Hematopoietic multipotent progenitor cell treated with erythropoietin and hydrocortisone succinate and interleukin-3 and kit ligand, for 4 days (in vitro differentiated cells): ENCODE measurements at regions not wholly inside any gene's neighbourhood (a gene's known extent, or its start where the extent isn't known, plus 50 kb on each side); places are given as distances from the start of the nearest gene placed in this dataset.

Experiments
- DNase-seq: peaks from one replicate; pipeline ENCODE4 v3.0.0-alpha.2; 2015

DNA sequence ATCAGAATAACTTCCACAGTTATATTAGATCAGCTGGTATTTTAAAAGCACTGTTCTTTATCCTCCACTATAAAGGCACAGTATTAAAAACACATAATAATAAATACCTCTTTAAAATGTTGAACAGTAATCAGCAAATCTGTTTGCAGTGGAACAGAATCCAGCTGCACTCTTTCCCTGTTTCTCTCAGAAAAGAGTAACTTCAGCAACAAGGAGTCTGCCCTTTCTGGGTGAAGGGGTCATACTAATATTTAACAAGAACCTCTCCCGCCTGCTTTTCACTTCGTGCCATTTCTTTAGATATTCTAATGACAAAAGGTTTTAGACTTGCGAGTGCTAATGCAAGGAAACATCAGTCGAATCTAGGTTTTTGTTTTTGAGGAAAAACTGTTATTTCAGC lies 194.2 kb upstream of the FMN2 start:
- no peak for DNase-seq

DNA sequence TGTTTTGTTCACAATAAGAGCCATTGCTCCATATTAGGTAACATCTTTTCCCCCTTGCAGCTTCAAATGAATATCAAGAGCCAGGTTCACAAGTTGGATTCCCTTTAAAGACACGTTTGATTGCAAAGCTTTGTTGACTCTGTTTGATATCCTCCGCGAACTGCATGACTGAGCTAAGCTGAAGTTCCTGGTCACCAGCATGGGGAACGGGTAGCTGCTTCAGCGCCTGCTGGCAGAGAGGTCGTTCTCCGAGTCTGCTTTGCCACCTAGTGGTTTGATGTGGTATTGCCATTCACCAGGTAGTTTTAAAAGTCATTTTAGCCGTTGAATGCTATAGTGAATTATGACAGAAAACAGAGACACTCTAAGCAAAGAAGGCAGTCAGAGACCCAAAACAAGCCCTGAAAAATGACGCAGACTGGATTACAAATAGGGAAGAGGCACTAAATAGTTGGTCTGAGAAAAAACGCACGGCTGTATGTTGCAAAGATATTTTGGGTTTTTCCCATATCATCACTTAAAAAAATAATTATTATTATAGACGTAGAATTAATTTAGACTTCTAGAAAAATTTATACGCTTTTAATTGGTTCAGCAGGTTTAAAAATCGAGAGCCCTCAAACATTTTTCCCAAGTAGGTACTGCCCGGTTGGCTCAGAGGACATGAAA lies 193.5 kb upstream of the FMN2 start:
- peak; percentile 94 for DNase-seq

DNA sequence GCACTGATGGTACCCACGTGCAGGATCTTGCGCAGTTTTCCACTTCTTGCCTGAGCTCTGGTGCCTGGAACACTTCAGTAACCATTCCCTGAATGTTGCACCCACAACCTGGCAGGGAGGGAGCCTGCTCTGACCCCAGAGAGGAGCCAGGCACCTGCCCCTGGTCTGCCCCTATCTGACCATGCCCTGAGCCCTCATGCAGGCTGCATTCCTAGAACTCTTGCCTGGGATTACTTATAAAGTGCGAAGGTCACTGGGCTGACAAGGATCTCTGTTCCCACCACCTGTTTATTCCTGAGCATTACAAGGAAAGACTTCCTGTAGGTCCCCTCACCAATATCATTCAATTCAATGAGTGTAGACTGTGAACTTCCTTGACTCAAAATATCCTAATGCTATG lies 191.9 kb upstream of the FMN2 start:
- DNase-seq = no peak

DNA sequence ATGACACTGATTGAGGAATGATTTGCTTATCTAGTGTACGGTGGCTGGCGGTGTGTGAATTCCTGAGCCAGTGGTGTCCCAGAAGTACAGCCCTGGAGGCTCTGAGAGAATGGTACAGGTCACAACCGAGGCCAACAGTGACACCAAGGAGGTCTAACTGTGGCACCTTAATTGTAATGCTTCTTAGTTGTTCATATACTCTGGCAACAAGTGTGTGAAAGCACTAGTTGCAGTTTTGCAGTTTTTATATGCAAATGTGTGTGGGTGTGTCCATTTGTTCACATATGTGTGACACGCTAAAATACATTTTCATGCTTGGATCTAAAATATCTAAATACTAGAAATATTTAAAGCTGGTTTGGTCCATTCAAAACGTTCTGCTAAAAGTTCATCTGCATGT lies 185.3 kb upstream of the FMN2 start:
- DNase-seq = no peak

DNA sequence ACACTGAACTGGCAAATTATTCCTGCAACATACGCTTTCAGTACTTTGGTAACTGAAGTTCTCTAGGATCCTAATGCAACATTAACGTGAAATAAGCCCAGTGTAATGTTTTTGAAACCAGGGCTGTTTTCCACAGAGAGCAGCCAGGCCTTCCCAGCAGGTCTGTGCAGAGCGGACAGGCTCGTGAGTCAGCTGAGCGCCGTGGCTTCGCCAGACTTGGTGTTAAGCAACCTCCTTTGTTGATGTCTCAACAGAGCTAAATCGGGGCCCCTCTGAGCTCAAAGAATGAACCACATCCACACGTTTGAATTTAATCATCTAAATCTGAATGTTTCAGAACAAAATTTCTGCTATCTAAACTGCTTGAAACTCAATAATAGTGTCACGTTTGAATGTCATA lies 181.8 kb upstream of the FMN2 start:
- DNase-seq = peak; percentile 76

DNA sequence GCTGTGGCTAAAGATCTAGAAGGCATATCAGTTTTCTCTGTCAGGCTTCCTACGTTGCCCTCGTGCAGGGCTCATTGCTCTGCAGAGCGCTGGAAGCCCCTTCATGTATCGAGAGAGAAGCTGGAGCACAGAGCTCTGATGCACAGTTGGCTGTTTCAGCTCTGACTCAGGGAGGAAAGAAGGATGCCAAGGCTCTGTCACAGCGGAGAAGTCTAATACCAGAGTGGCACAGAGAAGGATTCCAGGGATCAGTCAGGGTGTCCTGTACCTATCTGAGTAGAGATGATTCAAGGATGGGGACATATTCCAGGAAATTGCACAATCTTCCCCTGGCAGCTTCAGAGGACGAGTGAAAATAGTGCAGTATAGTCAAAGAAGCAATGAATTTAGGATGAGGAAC lies 179.2 kb upstream of the FMN2 start:
- DNase-seq = no peak

DNA sequence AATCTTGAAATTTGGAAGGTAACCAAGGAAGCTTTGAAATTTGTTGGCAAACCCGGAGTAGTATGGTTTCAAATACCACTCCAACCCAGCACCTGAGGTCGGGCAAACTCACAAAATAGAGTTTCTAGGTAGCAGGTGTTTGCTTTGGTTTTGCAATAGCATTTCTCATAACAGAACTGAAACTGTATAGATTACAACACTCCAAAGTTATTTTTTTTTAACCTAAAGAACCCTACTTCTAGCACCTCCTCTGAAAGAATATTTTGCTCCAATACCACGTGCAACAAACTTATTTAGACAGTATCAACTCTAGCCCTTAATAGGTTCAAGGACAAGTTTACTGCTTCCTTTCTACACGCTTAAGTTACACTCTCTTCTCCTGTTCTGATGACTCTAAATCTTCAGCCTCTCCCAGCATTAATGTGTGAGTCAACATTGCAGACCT lies 178.5 kb upstream of the FMN2 start:
- no peak for DNase-seq

DNA sequence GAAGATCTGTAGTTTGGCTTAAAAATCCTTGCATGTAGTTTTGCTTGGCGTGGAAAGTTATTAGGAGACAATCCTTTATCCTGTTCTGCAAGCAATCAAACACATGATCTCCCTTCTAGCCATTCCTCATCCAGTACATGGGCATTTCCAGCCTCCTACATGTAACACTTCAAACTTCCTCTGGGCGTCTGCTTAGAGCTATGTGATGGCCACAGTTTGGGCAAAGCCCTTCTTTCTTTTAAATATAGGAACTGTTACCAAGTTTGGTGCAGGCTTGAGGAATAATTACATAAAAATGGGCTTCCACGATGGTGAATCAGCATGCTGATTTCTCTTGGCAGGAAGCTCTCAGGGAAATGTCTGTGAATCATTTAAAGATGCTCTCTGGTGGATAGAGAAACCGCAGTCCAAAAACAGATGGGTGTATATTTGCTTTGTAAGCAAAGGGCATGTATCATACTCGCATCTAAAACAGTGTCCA lies 176.9 kb upstream of the FMN2 start:
- DNase-seq = no peak

DNA sequence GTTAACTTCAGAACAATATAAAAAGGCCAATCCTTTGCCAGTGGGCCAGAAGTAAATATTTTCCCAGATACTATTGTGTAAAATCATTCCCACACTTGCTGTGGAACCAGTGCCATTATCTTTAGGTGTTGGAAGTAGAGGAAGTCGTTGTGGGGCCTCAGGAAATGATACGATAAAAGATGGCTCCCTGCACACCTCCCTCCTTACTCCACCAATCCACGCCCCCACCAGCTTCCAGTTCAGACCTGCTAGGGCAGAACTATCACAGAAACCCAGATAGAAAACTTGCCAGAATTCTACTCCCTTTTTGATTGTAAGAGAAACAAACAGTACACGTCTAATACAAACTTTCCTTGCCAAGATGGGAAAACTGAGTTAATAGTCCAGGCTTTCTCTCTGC lies 173.0 kb upstream of the FMN2 start:
- DNase-seq = no peak

DNA sequence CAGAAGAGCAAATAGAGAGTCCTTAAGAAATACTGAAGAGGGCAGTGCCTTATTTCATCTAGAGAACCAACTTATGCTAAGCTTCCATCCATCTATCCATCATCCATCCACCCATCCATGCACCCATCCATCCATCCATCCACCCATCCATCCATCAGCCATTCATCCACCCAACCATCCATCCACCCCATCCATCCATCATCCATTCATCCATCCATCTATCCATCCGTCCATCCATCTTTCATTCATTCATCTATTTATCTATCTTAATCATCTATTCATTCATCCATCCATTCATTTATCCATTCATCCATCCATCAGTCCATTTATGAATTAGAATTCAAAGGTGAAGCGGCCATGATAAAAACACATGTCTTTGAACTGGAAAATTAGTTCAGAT lies 171.5 kb upstream of the FMN2 start:
- DNase-seq = no peak

DNA sequence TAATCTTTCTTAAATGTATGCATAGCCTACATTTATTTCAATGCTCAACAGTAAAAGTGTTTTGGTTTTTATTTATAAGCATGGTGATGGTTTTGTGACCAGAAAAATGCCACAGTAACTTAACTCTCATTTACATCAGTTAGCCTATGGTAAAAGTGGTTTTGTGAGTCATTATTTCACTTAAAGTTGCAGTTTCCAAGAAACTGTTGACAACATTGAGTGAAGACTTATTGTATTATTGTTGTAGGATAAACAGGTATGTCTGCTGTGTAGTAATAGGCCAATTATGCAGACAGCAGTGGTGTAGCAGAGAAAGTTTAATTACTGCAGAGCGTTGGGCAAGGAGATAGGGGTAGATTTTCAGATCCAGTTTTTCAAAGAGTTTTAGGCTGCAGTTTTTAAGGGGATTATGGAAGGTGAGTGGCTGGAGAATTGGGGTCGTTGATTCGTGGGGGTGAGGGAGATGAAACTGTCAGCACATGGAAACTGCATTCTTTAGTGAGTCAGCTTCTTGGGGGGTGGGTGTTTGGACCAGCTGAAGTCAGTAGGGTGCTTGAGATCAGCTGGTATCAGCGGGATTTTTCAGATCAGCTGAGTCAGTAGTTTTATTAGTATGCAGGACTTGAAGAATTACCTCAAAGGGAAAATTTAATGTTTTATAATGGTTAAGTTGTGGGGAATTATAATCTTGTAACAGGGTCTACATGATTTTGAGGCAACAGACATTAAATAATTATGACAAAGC lies 168.7 kb upstream of the FMN2 start:
- no peak for DNase-seq

DNA sequence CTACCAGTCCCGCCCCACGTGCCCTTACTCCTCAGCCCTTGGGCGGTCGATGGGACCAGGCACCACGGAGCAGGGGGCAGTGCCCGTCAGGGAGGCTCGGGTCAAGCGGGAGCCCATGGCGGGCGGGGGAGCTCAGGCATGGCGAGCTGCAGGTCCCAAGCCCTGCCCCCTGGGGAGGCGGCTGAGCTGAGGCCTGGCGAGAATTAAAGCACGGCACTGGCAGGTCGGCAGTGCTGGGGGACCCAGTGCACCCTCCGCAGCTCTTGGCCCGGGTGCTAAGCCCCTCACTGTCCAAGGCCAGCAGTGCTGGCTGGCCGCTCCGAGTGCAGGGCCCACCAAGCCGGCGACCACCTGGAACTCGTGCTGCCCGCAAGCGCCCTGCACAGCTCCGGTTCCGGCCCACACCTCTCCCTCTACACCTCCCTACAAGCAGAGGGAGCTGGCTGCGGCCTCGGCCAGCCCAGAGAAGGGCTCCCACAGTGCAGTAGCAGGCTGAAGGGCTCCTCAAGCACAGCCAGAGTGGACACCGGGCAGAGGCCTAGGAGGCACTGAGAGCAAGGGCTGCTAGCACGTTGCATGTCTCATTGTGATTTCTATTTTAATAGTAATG lies 166.8 kb upstream of the FMN2 start:
- no peak for DNase-seq

DNA sequence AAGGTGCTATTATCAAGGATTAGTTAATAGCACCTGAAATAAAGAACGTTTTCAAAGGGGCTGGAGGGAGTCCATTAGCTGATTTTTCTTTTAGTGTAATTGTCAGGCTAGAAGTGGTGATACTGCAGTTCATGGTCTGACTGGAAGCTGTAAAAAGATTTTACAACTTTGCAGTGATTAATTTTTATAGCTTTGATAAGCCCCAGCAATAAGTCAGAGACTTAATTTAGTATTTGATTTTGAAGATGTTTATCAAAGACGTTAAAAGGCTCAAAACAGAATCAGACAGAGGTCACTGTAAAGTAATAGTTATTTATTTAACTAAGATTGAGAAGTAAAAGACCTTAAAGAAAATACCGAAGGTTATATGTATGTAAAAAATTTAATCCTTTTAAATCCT lies 165.5 kb upstream of the FMN2 start:
- DNase-seq = no peak

DNA sequence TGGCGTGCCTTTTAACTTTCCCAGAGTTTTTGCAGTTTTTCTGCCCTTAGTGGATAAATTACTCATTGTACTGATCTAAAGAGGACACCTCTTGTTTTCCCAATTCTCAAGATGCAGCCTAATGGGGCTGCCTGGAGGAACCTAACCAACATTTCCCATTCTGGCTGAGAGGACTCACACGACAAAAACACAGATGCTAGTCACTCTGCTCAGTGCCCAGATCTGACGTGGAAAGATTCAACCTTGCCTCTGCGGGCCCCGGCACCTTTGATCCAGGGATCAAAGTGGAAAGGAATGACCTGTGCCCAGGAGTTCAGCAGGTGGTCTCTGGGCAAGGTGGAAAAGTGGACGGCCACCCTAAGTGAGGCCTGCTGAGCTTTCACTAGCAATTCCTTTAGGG lies 162.4 kb upstream of the FMN2 start:
- DNase-seq = no peak

DNA sequence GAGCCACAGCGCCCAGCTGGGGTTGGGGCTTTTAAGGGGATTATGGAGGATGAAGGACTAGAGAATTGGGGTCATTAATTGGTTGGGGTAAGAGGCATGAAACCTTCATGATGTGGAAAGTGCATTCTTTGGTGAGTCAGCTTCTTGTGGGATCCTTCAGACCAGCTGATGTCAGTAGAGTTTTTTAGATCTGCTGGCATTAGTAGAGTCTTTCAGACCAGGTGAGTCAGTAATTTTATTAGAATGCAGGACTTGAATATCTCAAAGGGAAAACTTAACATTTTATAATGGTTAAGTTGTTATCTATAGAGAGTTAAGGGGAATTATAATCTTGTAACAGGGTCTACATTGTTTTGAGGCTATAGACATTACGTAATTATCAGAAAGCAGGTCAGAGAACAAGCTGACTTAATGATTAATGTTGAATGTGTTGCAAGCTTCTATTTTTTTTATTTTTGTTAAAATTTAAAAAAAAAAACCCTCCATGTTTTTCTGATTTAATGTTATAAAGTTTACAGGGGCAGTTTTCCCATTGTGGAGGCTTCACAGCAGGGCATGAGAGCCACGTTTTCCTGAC lies 160.9 kb upstream of the FMN2 start:
- DNase-seq = no peak

DNA sequence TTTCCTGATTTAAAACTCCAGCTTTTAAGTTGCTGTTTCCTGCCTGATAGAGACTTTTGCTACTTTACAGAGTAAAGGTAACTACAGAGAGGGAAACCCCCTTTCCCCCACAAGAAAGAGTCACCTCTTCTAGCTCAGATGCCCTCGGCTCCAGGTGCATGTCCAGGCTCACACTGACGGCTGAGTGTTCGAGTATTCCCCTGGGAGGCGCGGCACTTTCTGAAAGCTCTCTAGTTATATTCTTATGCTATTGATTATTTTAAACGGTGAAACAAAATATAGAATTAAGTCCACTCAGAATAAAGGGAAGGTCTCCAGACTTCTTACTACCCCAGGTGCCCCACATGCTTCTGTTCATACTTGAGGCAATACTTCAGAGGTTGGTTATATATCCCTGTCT lies 160.3 kb upstream of the FMN2 start:
- DNase-seq = no peak

DNA sequence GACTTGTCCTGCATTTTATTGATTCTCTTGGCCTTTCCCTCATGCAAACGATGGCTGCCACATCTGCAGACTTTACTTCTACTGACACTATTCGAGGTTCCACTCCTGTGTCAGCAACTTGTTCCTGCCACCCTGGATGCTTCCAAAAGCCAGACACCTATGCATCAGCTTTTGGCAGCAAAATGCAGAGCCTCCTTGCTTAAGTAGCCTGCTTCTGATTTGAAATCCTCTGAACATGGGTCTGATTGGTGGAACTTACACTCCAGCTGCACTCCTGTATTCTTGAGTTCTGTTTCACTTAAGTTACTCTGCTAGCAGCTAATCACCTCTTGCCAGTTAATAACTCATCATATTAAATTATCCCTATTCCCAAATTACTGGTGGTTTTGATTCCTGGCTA lies 152.1 kb upstream of the FMN2 start:
- no peak for DNase-seq

DNA sequence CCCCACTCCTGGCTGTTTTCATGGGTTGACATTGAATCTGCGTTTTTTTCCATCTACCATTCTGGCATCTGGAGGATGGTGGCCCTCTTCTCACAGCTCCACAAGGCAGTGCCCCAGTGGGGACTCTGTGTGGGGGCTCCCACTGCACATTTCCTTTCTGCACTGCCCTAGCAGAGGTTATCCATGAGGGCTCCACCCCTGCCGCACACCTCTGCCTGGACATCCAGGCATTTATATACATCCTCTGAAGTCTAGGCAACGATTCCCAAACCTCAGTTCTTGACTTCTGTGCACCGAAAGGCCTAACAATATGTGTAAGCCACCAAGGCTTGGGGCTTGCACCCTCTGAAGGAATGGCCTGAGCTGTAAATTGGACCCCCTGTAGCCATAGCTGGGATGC lies 147.9 kb upstream of the FMN2 start:
- DNase-seq = no peak

DNA sequence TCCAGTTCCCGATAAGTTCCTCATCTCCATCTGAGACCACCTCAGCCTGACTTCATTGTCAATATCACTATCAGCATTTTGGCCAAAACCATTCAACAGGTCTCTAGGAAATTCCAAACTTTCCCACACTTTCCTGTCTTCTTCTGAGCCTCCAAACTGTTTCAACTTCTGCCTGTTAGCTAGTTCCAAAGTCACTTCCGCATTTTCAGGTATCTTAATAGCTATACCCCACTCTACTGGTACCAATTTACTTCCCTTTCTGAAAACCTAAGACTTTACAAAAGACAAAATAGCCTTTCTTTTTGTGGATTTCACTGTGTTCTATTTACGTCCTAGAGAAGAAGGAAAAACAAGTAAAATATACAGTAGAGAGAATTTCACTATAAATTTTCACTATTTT lies 147.0 kb upstream of the FMN2 start:
- DNase-seq = peak; percentile 63

DNA sequence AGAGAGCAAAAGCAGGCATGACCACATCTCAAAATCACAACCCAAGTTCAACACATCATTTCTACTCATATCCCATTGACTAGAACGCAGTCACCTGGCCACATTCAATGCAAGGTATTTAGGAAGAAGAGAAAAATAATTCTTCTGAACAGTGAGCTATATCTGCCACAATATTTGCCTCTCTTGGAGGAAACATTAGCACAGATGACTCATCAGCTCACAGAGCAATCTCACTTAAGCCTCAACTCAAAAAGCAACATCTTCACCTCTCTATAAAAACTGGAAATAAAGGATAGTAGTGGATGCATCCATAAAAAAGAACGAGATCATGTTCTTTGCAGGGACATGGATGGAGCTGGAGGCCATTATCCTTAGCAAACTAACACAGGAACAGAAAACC lies 143.9 kb upstream of the FMN2 start:
- no peak for DNase-seq

DNA sequence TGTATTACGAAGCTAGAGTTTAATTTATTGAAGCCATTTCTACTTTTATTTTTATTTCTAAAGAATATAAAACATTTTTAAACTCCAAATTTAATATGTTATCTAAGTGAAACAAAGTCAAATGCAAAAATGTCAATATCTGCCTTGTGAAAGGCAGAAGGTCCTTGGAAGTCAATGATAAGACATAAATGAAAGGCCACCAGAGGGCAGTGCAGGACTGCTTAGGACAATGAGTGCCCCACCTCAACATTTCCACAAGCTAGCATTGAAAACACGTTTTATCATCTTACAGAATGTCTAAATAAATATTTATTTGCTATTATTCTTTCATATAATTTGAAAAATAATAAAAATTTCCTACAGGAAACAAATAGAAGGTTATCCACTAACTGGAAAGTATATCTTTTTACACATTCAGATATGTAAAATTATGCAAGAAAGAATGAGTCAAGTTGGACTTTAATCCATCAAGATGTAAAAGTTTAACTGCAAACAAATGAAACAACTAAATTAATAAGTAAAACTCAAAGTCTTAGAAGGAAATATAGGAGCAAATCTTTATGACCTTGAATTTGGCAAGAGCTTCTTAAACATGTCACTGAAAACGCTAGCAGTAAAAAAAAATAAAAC lies 140.1 kb upstream of the FMN2 start:
- peak; percentile 90 for DNase-seq

DNA sequence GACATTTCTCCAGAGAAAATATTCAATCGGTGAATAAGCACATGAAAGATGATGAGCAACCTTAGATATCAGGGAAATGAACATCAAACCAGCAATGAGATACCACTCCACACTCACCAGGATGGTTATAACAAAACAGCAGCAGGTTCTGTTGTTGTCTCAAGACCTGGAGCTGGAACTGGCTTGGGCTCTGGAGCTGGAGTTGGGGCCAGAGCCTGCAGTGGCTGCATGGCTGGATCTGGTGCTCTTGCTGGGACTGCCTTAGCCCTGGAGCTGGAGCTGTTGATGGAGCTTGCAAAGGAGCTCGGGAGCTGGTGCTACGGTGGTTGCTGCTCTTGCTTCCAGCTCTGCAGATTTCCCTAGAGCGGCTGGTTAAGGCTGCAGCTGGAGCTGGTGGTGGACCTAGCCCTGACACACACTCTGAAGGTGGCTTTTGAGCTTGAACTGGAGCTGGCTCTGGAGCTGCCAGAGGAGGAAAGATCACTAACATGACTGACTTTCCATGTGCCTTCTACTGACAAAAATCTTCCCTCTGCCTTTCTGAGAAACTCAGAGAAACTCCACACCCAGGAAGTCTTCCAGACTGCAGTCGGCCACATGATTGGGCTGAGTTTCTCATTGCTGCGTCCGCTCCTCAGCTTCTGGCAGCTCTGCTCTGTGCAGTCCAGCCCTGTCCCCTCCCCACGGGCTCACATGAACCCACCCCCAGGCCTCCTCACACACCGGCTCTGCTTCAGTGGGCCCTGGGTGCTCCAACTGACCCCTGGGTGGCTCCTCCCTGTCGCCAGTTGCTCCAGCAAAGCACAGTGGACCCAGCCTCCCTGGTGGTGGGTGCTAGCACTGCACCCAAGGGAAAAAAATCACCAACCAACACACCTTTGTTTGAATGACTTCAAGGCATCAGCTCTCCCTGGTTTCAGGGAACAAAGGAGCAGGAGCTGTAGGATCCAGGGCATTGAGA lies 139.1 kb upstream of the FMN2 start:
- peak; percentile 29 for DNase-seq
